ENCODE measurements at regions not wholly inside any gene's neighbourhood (a gene's known extent, or its start where the extent isn't known, plus 50 kb on each side); places are given as distances from the start of the nearest gene placed in this dataset.

- H3K4me3 ChIP-seq (ENCODE audit: control insufficient read depth, low read depth, low read length) = no peak overlapping the region
- DNase-seq (ENCODE audit: low read depth) = no peak
- no peak for TF ChIP-seq CTCF (IDR thresholded peaks at IDR 0.05; ENCODE audit: control insufficient read depth, insufficient read depth, low read depth, low read length, missing control alignments)
Measured at GRCh38 chr5:77157732-77158532, 52.5 kb upstream of the PDE8B start.

GRCh38 chr5:77156379-77156778 lies 54.1 kb upstream of the PDE8B start:
- DNase-seq (ENCODE audit: low read depth) = no peak
- no peak for TF ChIP-seq CTCF (IDR thresholded peaks at IDR 0.05; ENCODE audit: control insufficient read depth, insufficient read depth, low read depth, low read length, missing control alignments)
- H3K4me3 ChIP-seq (ENCODE audit: control insufficient read depth, low read depth, low read length) = no peak overlapping the region

- H3K4me3 ChIP-seq (ENCODE audit: control insufficient read depth, low read depth, low read length) = no peak overlapping the region
- TF ChIP-seq CTCF (IDR thresholded peaks at IDR 0.05; ENCODE audit: control insufficient read depth, insufficient read depth, low read depth, low read length, missing control alignments) = no peak
- DNase-seq (ENCODE audit: low read depth) = no peak
Measured at GRCh38 chr5:77155179-77155785, 55.2 kb upstream of the PDE8B start.

- TF ChIP-seq CTCF (IDR thresholded peaks at IDR 0.05; ENCODE audit: control insufficient read depth, insufficient read depth, low read depth, low read length, missing control alignments) = no peak
- DNase-seq (ENCODE audit: low read depth) = no peak
Measured at GRCh38 chr5:77152441-77152840, 58.0 kb upstream of the PDE8B start.

GRCh38 chr5:77151501-77151900 lies 59.0 kb upstream of the PDE8B start:
- H3K4me3 ChIP-seq (ENCODE audit: control insufficient read depth, low read depth, low read length) = no peak overlapping the region
- TF ChIP-seq CTCF (IDR thresholded peaks at IDR 0.05; ENCODE audit: control insufficient read depth, insufficient read depth, low read depth, low read length, missing control alignments) = no peak
- no peak for DNase-seq (ENCODE audit: low read depth)

More at GRCh38 chr5:77152441-77152840, 58.0 kb upstream of the PDE8B start:
- H3K4me3 ChIP-seq (ENCODE audit: control insufficient read depth, low read depth, low read length) = no peak overlapping the region

- TF ChIP-seq CTCF (IDR thresholded peaks at IDR 0.05; ENCODE audit: control insufficient read depth, insufficient read depth, low read depth, low read length, missing control alignments) = no peak
- H3K4me3 ChIP-seq (ENCODE audit: control insufficient read depth, low read depth, low read length) = no peak overlapping the region
- DNase-seq (ENCODE audit: low read depth) = no peak
Measured at GRCh38 chr5:77146896-77147295, 59.8 kb upstream of the ZBED3 start.
